ENCODE measurements at regions not wholly inside any gene's neighbourhood (a gene's known extent, or its start where the extent isn't known, plus 50 kb on each side); places are given as distances from the start of the nearest gene placed in this dataset. TPM values are rescaled to one million over a fixed set of nuclear protein-coding genes. Genes with fewer than 3 reads are reported as not detected.

Small RNA genes lying in the stretch of these regions (microRNA-seq; reads per million reads assigned to microRNA genes)
- not detected for gene MIR3977
